ENCODE measurements at regions not wholly inside any gene's neighbourhood (a gene's known extent, or its start where the extent isn't known, plus 50 kb on each side); places are given as distances from the start of the nearest gene placed in this dataset.

DNA sequence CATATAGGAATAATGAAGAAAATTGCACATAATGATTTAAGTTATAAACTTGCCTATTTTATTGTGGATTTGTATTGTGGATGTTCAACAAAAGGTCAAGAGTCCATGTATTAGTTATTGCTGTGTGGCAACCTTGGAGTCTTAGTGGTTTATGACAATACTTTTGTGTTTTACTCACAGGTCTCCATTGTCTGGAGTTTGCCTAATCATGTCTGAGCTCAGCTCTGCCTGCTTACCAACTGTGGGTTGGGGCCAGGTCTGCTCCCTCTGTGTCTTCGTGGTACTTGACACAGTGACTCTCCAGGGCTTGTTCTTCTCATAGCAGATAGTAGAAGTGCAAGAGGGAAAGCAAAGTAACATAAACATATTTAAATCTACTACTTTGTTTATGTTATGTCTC lies 382.5 kb downstream of the CBLN2 start:
- no peak for TF ChIP-seq EZH2 (IDR thresholded peaks at IDR 0.05; ENCODE audit: borderline replicate concordance, low read depth, low read length, poor library complexity, severe bottlenecking)
- TF ChIP-seq, protein P1, sequence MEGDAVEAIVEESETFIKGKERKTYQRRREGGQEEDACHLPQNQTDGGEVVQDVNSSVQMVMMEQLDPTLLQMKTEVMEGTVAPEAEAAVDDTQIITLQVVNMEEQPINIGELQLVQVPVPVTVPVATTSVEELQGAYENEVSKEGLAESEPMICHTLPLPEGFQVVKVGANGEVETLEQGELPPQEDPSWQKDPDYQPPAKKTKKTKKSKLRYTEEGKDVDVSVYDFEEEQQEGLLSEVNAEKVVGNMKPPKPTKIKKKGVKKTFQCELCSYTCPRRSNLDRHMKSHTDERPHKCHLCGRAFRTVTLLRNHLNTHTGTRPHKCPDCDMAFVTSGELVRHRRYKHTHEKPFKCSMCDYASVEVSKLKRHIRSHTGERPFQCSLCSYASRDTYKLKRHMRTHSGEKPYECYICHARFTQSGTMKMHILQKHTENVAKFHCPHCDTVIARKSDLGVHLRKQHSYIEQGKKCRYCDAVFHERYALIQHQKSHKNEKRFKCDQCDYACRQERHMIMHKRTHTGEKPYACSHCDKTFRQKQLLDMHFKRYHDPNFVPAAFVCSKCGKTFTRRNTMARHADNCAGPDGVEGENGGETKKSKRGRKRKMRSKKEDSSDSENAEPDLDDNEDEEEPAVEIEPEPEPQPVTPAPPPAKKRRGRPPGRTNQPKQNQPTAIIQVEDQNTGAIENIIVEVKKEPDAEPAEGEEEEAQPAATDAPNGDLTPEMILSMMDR (conservative IDR thresholded peaks at IDR 0.05; ENCODE audit: low read depth, low read length), result no peak

All from A673 (cell line).